Tibial nerve (tissue), 4 donors: ENCODE measurements at regions not wholly inside any gene's neighbourhood (a gene's known extent, or its start where the extent isn't known, plus 50 kb on each side); places are given as distances from the start of the nearest gene placed in this dataset.
"Not testable (repeated sequence)": the region's sequence is repeated elsewhere in the genome, so short reads cannot be mapped to it uniquely, and the experiment has no call there.

Experiments used
- DNase-seq, 2 donors: peaks; one replicate each; pipeline ENCODE4 v3.0.0-alpha.2; 2019; ENCODE audit warnings: low spot score in 2 of 2
- H3K27ac ChIP-seq, 4 donors: fragments of 200-600 bp; sonication (generic) in 3 of 4; one replicate each; pipeline ENCODE4 v1.5.1; 2017 to 2019; ENCODE audit warnings: mild to moderate bottlenecking in 1 of 4
- H3K27me3 ChIP-seq, 2 donors: fragments of 200-600 bp; sonication (generic) in 1 of 2; one replicate each; pipeline versions ENCODE4 v1.5.1 to v1.6.0; 2017 to 2019
- H3K36me3 ChIP-seq, 3 donors: fragments of 200-600 bp; sonication (generic); one replicate each; pipeline ENCODE4 v1.5.1; 2018 to 2019
- H3K4me1 ChIP-seq, 4 donors: fragments of 200-600 bp; sonication (generic) in 3 of 4; one replicate each; pipeline ENCODE4 v1.5.1; 2017 to 2019
- H3K4me3 ChIP-seq, 4 donors: fragments of 200-600 bp; sonication (generic) in 3 of 4; one replicate each; pipeline ENCODE4 v1.5.1; 2017 to 2019; ENCODE audit warnings: mild to moderate bottlenecking in 1 of 4, moderate library complexity in 1 of 4
- H3K9me3 ChIP-seq, 4 donors: fragments of 200-600 bp; sonication (generic) in 3 of 4; one replicate each; pipeline ENCODE4 v1.5.1; 2017 to 2019
- EP300 ChIP-seq, 2 donors: sonication (generic); formaldehyde crosslinking; IDR thresholded peaks; one replicate each; pipeline ENCODE4 v1.6.1; 2017; ENCODE audit warnings: antibody characterized with exemption in 2 of 2, mild to moderate bottlenecking in 1 of 2
- POLR2A ChIP-seq, 2 donors: fragments of 450-650 bp; IDR thresholded peaks; one replicate each; pipeline ENCODE4 v1.6.1; 2017; ENCODE audit warnings: antibody characterized with exemption in 2 of 2, mild to moderate bottlenecking in 2 of 2, moderate library complexity in 2 of 2
- WGBS, 2 donors: methylation state at CpG; one replicate each; pipeline ENCODE4 v1.1.5; 2018; 5-methylcytosine and 5-hydroxymethylcytosine counted together
- TF ChIP-seq, protein P1 (sequence below), 5 experiments: fragments of 200-600 bp in 3 of 5; fragments of 450-650 bp in 2 of 5; sonication (generic) in 3 of 5; IDR thresholded peaks; one replicate each; pipeline ENCODE4 v1.5.1; 2016 to 2019; ENCODE audit warnings: antibody characterized with exemption in 5 of 5, mild to moderate bottlenecking in 3 of 5, moderate library complexity in 2 of 5

DNA sequence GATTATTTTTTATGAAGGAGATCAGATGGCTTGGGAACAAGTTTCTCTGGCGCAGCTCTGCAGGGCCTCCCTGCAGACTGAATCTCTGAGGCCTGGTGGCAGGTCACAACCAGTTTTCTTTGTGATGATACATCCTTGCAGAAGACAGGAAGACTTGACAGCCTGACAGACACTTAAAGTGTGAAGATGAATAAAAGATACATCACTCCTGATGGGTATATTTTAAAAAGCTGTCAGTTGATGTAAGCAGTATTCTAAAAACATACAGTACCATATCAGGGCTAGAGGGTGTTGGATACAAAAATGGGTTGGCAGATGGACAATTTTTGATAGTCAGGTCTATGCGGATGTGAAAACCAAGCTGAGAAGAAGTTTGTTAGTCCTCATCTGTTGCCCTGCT lies 239.5 kb downstream of the LHFPL1 start:
- Histone ChIP-seq H3K27me3 (peaks cover 0 to 4% of the 10 kb centered on the region in 2 donors), H3K4me1 (no peaks in the 10 kb centered on the region), H3K4me3 (no peak overlapping the region), H3K36me3 (no peaks in the 10 kb centered on the region), H3K27ac (no peak overlapping the region), H3K9me3 (no peaks in the 10 kb centered on the region)
- DNase-seq, result no peak
- 88 to 96% methylated on average over 2 of the region's 2 CpGs for WGBS, 2 donors
- TF ChIP-seq, protein P1, sequence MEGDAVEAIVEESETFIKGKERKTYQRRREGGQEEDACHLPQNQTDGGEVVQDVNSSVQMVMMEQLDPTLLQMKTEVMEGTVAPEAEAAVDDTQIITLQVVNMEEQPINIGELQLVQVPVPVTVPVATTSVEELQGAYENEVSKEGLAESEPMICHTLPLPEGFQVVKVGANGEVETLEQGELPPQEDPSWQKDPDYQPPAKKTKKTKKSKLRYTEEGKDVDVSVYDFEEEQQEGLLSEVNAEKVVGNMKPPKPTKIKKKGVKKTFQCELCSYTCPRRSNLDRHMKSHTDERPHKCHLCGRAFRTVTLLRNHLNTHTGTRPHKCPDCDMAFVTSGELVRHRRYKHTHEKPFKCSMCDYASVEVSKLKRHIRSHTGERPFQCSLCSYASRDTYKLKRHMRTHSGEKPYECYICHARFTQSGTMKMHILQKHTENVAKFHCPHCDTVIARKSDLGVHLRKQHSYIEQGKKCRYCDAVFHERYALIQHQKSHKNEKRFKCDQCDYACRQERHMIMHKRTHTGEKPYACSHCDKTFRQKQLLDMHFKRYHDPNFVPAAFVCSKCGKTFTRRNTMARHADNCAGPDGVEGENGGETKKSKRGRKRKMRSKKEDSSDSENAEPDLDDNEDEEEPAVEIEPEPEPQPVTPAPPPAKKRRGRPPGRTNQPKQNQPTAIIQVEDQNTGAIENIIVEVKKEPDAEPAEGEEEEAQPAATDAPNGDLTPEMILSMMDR (IDR thresholded peaks at IDR 0.05), result no peak
- TF ChIP-seq POLR2A (IDR thresholded peaks at IDR 0.05), result no peak
- TF ChIP-seq EP300 (IDR thresholded peaks at IDR 0.05), result no peak

DNA sequence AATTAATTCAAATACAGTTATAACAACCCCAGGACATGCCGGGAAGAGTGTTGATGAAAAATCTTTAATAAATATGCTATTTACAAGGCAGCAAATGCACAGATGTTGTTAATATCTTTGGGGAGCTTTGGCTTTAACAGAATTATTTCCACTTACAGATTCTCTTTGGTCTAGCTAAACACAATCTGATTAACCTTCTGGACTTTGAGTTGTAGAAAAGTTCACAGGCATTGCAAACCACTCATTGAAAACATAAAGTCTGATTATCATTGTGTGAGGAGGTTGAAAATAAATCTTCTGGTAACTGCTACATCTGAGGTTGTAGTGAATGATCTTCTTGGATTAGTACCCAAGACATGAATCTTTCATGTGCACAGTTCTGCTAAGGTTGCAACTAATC lies 255.6 kb downstream of the LHFPL1 start:
- H3K9me3 ChIP-seq, result no peaks in the 10 kb centered on the region
- no peaks in the 10 kb centered on the region for H3K36me3 ChIP-seq
- 75 to 91% methylated on average over 1 of the region's 1 CpG for WGBS, 2 donors
- no peak for DNase-seq
- TF ChIP-seq EP300 (IDR thresholded peaks at IDR 0.05), result no peak
- no peak for TF ChIP-seq POLR2A (IDR thresholded peaks at IDR 0.05)
- TF ChIP-seq, protein P1 (IDR thresholded peaks at IDR 0.05), result no peak
- H3K27me3 ChIP-seq, result no peaks in the 10 kb centered on the region
- no peak overlapping the region for H3K4me3 ChIP-seq
- H3K27ac ChIP-seq, result no peak overlapping the region
- no peaks in the 10 kb centered on the region for H3K4me1 ChIP-seq

GRCh38 chrX:112391313-112391712 lies 288.4 kb downstream of the LHFPL1 start:
- DNase-seq, result no peak
- peaks cover 0 to 4% of the 10 kb centered on the region in 2 donors for H3K27me3 ChIP-seq
- no peak overlapping the region for H3K4me3 ChIP-seq
- H3K27ac ChIP-seq, result no peak overlapping the region
- no peaks in the 10 kb centered on the region for H3K9me3 ChIP-seq
- H3K36me3 ChIP-seq, result no peaks in the 10 kb centered on the region
- 60 to 63% methylated on average over 3 of the region's 3 CpGs for WGBS, 2 donors
- no peaks in the 10 kb centered on the region for H3K4me1 ChIP-seq
- TF ChIP-seq, protein P1 (IDR thresholded peaks at IDR 0.05), result no peak
- TF ChIP-seq EP300 (IDR thresholded peaks at IDR 0.05) (no peak), POLR2A (IDR thresholded peaks at IDR 0.05) (no peak)

DNA sequence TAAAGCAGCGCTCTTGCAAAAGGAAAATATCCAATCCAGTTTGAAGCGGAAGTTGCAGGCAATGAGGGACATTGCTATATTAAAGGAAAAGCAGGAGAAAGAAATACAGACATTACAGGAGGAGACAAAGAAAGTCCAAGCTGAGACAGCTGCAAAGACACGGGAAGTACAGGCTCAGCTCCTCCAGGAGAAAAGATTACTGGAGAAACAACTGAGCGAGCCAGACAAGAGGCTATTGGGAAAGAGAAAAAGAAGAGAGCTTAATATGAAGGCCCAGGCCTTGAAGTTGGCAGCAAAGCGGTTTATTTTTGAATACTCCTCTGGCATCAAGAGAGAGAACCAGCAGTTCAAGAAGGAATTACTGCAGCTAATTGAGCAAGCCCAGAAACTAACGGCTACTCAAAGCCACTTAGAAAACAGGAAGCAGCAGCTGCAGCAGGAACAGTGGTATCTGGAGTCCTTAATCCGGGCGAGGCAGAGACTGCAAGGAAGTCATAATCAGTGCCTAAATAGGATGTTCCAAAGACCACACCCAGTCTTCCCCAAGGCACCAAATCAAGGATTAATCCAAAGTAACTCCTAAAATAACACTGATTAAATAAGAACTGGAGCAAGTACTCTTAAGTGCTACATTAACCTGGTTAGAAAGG lies 298.0 kb downstream of the LHFPL1 start:
- not testable (repeated sequence) for DNase-seq, H3K9me3 ChIP-seq, H3K36me3 ChIP-seq, H3K27ac ChIP-seq, H3K4me1 ChIP-seq, H3K27me3 ChIP-seq, H3K4me3 ChIP-seq
- 43 to 53% methylated on average over 6 to 8 of the region's 8 CpGs for WGBS, 2 donors

GRCh38 chrX:112380541-112381278 lies 298.1 kb upstream of the TRPC5 start:
- Histone ChIP-seq H3K27ac (no peak overlapping the region), H3K4me1 (no peaks in the 10 kb centered on the region), H3K36me3 (no peaks in the 10 kb centered on the region), H3K9me3 (no peaks in the 10 kb centered on the region), H3K4me3 (no peak overlapping the region), H3K27me3 (peaks cover 0 to 4% of the 10 kb centered on the region in 2 donors)
- no peak for DNase-seq
- TF ChIP-seq, protein P1 (IDR thresholded peaks at IDR 0.05), result no peak
- 81 to 96% methylated on average over 25 to 39 of the region's 39 CpGs for WGBS, 2 donors
